Endothelial cell of umbilical vein (primary cell): ENCODE measurements at regions not wholly inside any gene's neighbourhood (a gene's known extent, or its start where the extent isn't known, plus 50 kb on each side); places are given as distances from the start of the nearest gene placed in this dataset.

ENCODE experiments used
- BruUV-seq: library from RNA; stranded (reverse); fragments of 400-500 nt; replicated peaks from 2 replicates; lab custom pipeline; 2021; lab: Mats Ljungman, UMichigan
- CTCF ChIA-PET: fragments of 300-600, 350-600 bp; sonication (Branson Sonifier 250); formaldehyde crosslinking; loops from one replicate; lab custom pipeline; 2021; ENCODE audit warnings: antibody characterized with exemption, inconsistent platforms; lab: Charles Lee
- POLR2A ChIA-PET: fragments of 300-600, 350-600 bp; sonication (Branson Sonifier 250); formaldehyde crosslinking; loops from one replicate; lab custom pipeline; 2021; ENCODE audit warnings: antibody characterized with exemption, inconsistent platforms; lab: Charles Lee
- DNase-seq: peaks from one replicate; pipeline ENCODE4 v3.0.0-alpha.2; 2011; ENCODE audit warnings: low read depth, low spot score
- FAIRE-seq: peaks from 2 replicates; lab custom pipeline; 2011; peaks lifted over from hg19 to GRCh38; lab: Jason Lieb, UNC
- H2AFZ ChIP-seq: 2 replicates; pipeline ENCODE4 v1.6.0; 2012; ENCODE audit warnings: low read depth, low read length, control low read depth, inconsistent platforms
- H3K27ac ChIP-seq: 2 replicates; pipeline ENCODE4 v1.5.1; 2011; ENCODE audit warnings: low read depth, mild to moderate bottlenecking, control low read depth, low read length, moderate library complexity; ENCODE audit not compliant: insufficient read depth
- H3K27me3 ChIP-seq, 2 experiments: 2 replicates each; pipeline versions ENCODE4 v1.6.0 to v1.6.1; 2011; ENCODE audit warnings: low read length in 2 of 2, mixed read lengths in 1 of 2; ENCODE audit not compliant: control insufficient read depth in 2 of 2, insufficient read depth in 2 of 2
- H3K36me3 ChIP-seq, 2 experiments: 2 replicates in 1 of 2; 3 replicates in 1 of 2; pipeline ENCODE4 v1.5.1; 2011; ENCODE audit warnings: low read length in 2 of 2, mild to moderate bottlenecking in 1 of 2, moderate library complexity in 1 of 2; ENCODE audit not compliant: control insufficient read depth in 2 of 2, insufficient read depth in 2 of 2; ENCODE audit errors: extremely low read depth in 1 of 2
- H3K4me1 ChIP-seq: 3 replicates; pipeline ENCODE4 v1.5.1; 2011; ENCODE audit warnings: mild to moderate bottlenecking, low read length; ENCODE audit not compliant: control insufficient read depth, insufficient read depth; ENCODE audit errors: extremely low read depth
- H3K4me2 ChIP-seq: 2 replicates; pipeline ENCODE4 v1.6.1; 2011; ENCODE audit warnings: low read length, control low read depth, mixed read lengths; ENCODE audit not compliant: insufficient read depth
- H3K4me3 ChIP-seq, 3 experiments: fragments of 200-600 bp in 1 of 3; sonication (generic), shearing (Covaris generic) in 1 of 3; replicated peaks in 1 of 3; 2 replicates each; pipeline ENCODE4 v1.5.1; 2011 to 2016; ENCODE audit warnings: control low read depth in 3 of 3, low read length in 3 of 3, mild to moderate bottlenecking in 2 of 3, inconsistent platforms in 1 of 3, low read depth in 1 of 3, moderate library complexity in 1 of 3; ENCODE audit not compliant: insufficient read depth in 1 of 3
- H3K79me2 ChIP-seq: 2 replicates; pipeline ENCODE4 v1.6.0; 2012; ENCODE audit warnings: low read length, inconsistent platforms; ENCODE audit not compliant: control insufficient read depth, insufficient read depth
- H3K9ac ChIP-seq: replicated peaks from 2 replicates; pipeline ENCODE3; 2011; ENCODE audit warnings: low read length, control low read depth; ENCODE audit not compliant: insufficient read depth; ENCODE audit errors: extremely low read depth
- H3K9me1 ChIP-seq: replicated peaks from 3 replicates; pipeline ENCODE4 v1.6.0; 2011; ENCODE audit warnings: mild to moderate bottlenecking, low read length; ENCODE audit not compliant: control insufficient read depth, insufficient read depth; ENCODE audit errors: extremely low read depth
- H3K9me3 ChIP-seq: replicated peaks from 2 replicates; pipeline ENCODE4 v1.5.1; 2012; ENCODE audit warnings: low read length, inconsistent platforms; ENCODE audit not compliant: control insufficient read depth, insufficient read depth
- H4K20me1 ChIP-seq: replicated peaks from 2 replicates; pipeline ENCODE3; 2011; ENCODE audit warnings: mild to moderate bottlenecking, low read length; ENCODE audit not compliant: control insufficient read depth, insufficient read depth; ENCODE audit errors: extremely low read depth
- EZH2 ChIP-seq: IDR thresholded peaks from 2 replicates; pipeline ENCODE4 v1.6.1; 2012; ENCODE audit warnings: borderline replicate concordance, low read depth, mild to moderate bottlenecking, moderate library complexity, low read length, inconsistent platforms; ENCODE audit not compliant: severe bottlenecking
- FOS ChIP-seq: IDR thresholded peaks from 2 replicates; pipeline ENCODE4 v1.6.1; 2011; ENCODE audit warnings: mild to moderate bottlenecking, low read length, moderate library complexity, borderline replicate concordance; ENCODE audit not compliant: insufficient read depth
- GATA2 ChIP-seq: IDR thresholded peaks from 2 replicates; pipeline ENCODE4 v1.7.0; 2011; ENCODE audit warnings: low read depth, mild to moderate bottlenecking, moderate library complexity, mixed read lengths, low read length; ENCODE audit not compliant: insufficient read length, insufficient read depth
- JUN ChIP-seq: IDR thresholded peaks from 2 replicates; pipeline ENCODE4 v1.6.1; 2011; ENCODE audit warnings: borderline replicate concordance, low read depth; ENCODE audit not compliant: insufficient read length, insufficient read depth
- MYC ChIP-seq: IDR thresholded peaks from one replicate; pipeline ENCODE4 v1.6.1; 2011; ENCODE audit warnings: mild to moderate bottlenecking, low read depth, low read length
- POLR2A ChIP-seq: IDR thresholded peaks from 2 replicates; pipeline ENCODE4 v1.6.1; 2012; ENCODE audit warnings: low read depth, mild to moderate bottlenecking, control low read depth, low read length
- POLR2AphosphoS5 ChIP-seq: IDR thresholded peaks from 2 replicates; pipeline ENCODE4 v1.6.1; 2012; ENCODE audit warnings: low read depth, mild to moderate bottlenecking, control low read depth, low read length, moderate library complexity; ENCODE audit not compliant: insufficient read depth
- dilution Hi-C: fragments of 300-500 bp; cut with MboI; formaldehyde crosslinking; loops from one replicate; pipeline ENCODE4 v1.15.0; 2019; ENCODE audit warnings: low sequenced_read_pairs; ENCODE audit not compliant: extremely low pct_ligation_motif_present
- intact Hi-C: fragments of 100-400 bp; cut with micrococcal nuclease; formaldehyde crosslinking; loops from one replicate; pipeline ENCODE4 v1.10.0; 2022
- TF ChIP-seq, protein P1 (sequence below): IDR thresholded peaks from 2 replicates; pipeline ENCODE4 v1.6.1; 2011; ENCODE audit not compliant: insufficient read depth, insufficient read length
- TF ChIP-seq, protein P2 (sequence below), 2 donors: IDR thresholded peaks; 1 replicate in 1 of 2; 2 replicates in 1 of 2; pipeline ENCODE4 v1.5.1; 2011; ENCODE audit warnings: low read length in 2 of 2, mild to moderate bottlenecking in 2 of 2, moderate library complexity in 2 of 2, control low read depth in 1 of 2, inconsistent platforms in 1 of 2, low read depth in 1 of 2; ENCODE audit not compliant: insufficient read depth in 1 of 2; ENCODE audit errors: extremely low read depth in 1 of 2

DNA sequence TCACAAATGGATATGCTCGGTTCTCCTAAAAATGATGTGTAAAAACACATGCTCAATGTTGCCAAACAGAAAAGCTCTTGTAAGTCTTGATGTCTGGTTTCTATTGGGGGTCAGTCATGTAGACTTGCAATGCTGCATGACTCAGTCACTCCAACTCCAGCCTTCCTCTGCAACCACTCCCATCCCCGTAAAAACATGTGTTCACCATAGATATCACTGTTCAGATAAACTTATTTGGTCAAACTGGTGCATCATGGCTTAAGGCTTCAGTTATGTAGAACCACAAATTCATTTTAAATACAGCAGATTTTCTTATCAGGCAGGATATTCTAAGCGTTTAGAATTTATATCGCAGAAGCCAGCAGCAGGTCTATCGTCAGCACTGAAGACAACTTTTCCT is 298.4 kb upstream of the LUZP2 start:
- dilution Hi-C loops, result no loop called here
- Histone ChIP-seq H4K20me1 (no peaks in the 10 kb centered on the region), H3K4me2 (no peak overlapping the region), H3K27me3 (no peaks in the 10 kb centered on the region), H3K36me3 (no peaks in the 10 kb centered on the region), H3K9me1 (no peaks in the 10 kb centered on the region), H3K9me3 (no peaks in the 10 kb centered on the region), H2AFZ (peak overlapping the region; percentile 24), H3K79me2 (no peaks in the 10 kb centered on the region), H3K4me3 (no peak overlapping the region), H3K9ac (no peak overlapping the region), H3K27ac (no peak overlapping the region), H3K4me1 (no peaks in the 10 kb centered on the region)
- ChIA-PET POLR2A (no interaction called here), CTCF (no interaction called here)
- FAIRE-seq (no peak), DNase-seq (peak; percentile 5)
- no TSS peak for BruUV-seq
- intact Hi-C loops, result no loop called here
- TF ChIP-seq JUN, result no peak
- no peak for TF ChIP-seq POLR2AphosphoS5
- no peak for TF ChIP-seq EZH2
- TF ChIP-seq FOS, result no peak
- TF ChIP-seq, protein P1, sequence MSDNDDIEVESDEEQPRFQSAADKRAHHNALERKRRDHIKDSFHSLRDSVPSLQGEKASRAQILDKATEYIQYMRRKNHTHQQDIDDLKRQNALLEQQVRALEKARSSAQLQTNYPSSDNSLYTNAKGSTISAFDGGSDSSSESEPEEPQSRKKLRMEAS, result no peak
- no peak for TF ChIP-seq MYC
- TF ChIP-seq GATA2, result no peak
- TF ChIP-seq, protein P2, sequence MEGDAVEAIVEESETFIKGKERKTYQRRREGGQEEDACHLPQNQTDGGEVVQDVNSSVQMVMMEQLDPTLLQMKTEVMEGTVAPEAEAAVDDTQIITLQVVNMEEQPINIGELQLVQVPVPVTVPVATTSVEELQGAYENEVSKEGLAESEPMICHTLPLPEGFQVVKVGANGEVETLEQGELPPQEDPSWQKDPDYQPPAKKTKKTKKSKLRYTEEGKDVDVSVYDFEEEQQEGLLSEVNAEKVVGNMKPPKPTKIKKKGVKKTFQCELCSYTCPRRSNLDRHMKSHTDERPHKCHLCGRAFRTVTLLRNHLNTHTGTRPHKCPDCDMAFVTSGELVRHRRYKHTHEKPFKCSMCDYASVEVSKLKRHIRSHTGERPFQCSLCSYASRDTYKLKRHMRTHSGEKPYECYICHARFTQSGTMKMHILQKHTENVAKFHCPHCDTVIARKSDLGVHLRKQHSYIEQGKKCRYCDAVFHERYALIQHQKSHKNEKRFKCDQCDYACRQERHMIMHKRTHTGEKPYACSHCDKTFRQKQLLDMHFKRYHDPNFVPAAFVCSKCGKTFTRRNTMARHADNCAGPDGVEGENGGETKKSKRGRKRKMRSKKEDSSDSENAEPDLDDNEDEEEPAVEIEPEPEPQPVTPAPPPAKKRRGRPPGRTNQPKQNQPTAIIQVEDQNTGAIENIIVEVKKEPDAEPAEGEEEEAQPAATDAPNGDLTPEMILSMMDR (IDR thresholded peaks at IDR 0.05; ENCODE audit: extremely low read depth in 1 of 2, insufficient read depth in 1 of 2, low read depth in 1 of 2, low read length in 2 of 2), result no peak
- no peak for TF ChIP-seq POLR2A
